IMR-90 (cell line): ENCODE measurements at regions not wholly inside any gene's neighbourhood (a gene's known extent, or its start where the extent isn't known, plus 50 kb on each side); places are given as distances from the start of the nearest gene placed in this dataset.

Experiments
- ATAC-seq: fragments of 200-7000 bp; cut with Tn5 transposase; 2 replicates; pipeline ENCODE4 v1.9.1; 2020; ENCODE audit warnings: low read depth, mild to moderate bottlenecking, moderate library complexity
- BruUV-seq: library from RNA; stranded (reverse); fragments of 400-500 nt; replicated peaks from 2 replicates; lab custom pipeline; 2021; lab: Mats Ljungman, UMichigan
- CTCF ChIA-PET: fragments of 300-600 bp; formaldehyde crosslinking; extraction: SDS; loops from one replicate; lab custom pipeline; 2021; ENCODE audit warnings: antibody characterized with exemption; lab: Yijun Ruan, JAX
- POLR2A ChIA-PET: fragments of 300-600 bp; sonication (Branson Sonifier 250); formaldehyde crosslinking; loops from one replicate; lab custom pipeline; 2022; ENCODE audit warnings: antibody characterized with exemption; ENCODE audit not compliant: unreplicated experiment; lab: Charles Lee
- DNase-seq: peaks from one replicate; pipeline ENCODE4 v3.0.0; 2013
- H2AFZ ChIP-seq: replicated peaks from 2 replicates; pipeline ENCODE3; 2013; ENCODE audit warnings: low read length, mild to moderate bottlenecking; ENCODE audit not compliant: poor library complexity
- H2AK5ac ChIP-seq: 2 replicates; pipeline ENCODE4 v1.6.1; 2013; ENCODE audit warnings: low read depth, low read length, inconsistent platforms
- H2AK9ac ChIP-seq: replicated peaks from 2 replicates; pipeline ENCODE3; 2013; ENCODE audit warnings: mild to moderate bottlenecking, low read depth, low read length, moderate library complexity; ENCODE audit not compliant: poor library complexity
- H2BK120ac ChIP-seq: 2 replicates; pipeline ENCODE4 v1.6.1; 2013; ENCODE audit warnings: low read depth, low read length, inconsistent platforms
- H2BK15ac ChIP-seq: 3 replicates; pipeline ENCODE4 v1.6.1; 2013; ENCODE audit warnings: low read depth, low read length, inconsistent platforms
- H2BK20ac ChIP-seq: 2 replicates; pipeline ENCODE4 v1.6.1; 2013; ENCODE audit warnings: low read depth, mild to moderate bottlenecking, inconsistent platforms, low read length, moderate library complexity
- H2BK5ac ChIP-seq: 2 replicates; pipeline ENCODE4 v1.6.1; 2013; ENCODE audit warnings: mild to moderate bottlenecking, low read depth, low read length, inconsistent platforms; ENCODE audit not compliant: poor library complexity, severe bottlenecking
- H3K14ac ChIP-seq: replicated peaks from 2 replicates; pipeline ENCODE4 v1.6.1; 2013; ENCODE audit warnings: low read depth, low read length, inconsistent platforms
- H3K18ac ChIP-seq: 2 replicates; pipeline ENCODE4 v1.6.1; 2013; ENCODE audit warnings: low read depth, low read length, control low read depth
- H3K23ac ChIP-seq: 2 replicates; pipeline ENCODE4 v1.6.1; 2013; ENCODE audit warnings: low read depth, low read length, inconsistent platforms
- H3K27ac ChIP-seq: 2 replicates; pipeline ENCODE4 v1.5.1; 2013; ENCODE audit warnings: mild to moderate bottlenecking, control low read depth, low read length; ENCODE audit not compliant: insufficient read depth
- H3K27me3 ChIP-seq: 2 replicates; pipeline ENCODE4 v1.6.1; 2013; ENCODE audit warnings: low read length; ENCODE audit not compliant: control insufficient read depth, insufficient read depth
- H3K36me3 ChIP-seq: 2 replicates; pipeline ENCODE4 v1.6.1; 2013; ENCODE audit warnings: low read length, mixed read lengths; ENCODE audit not compliant: control insufficient read depth, insufficient read depth
- H3K4ac ChIP-seq: 2 replicates; pipeline ENCODE4 v1.6.1; 2013; ENCODE audit warnings: low read depth, low read length, inconsistent platforms
- H3K4me1 ChIP-seq: 2 replicates; pipeline ENCODE4 v1.6.1; 2013; ENCODE audit warnings: low read length, mixed read lengths; ENCODE audit not compliant: control insufficient read depth, insufficient read depth
- H3K4me2 ChIP-seq: 2 replicates; pipeline ENCODE4 v1.6.1; 2013; ENCODE audit warnings: low read depth, mild to moderate bottlenecking, control low read depth, low read length, moderate library complexity
- H3K4me3 ChIP-seq: 2 replicates; pipeline ENCODE4 v1.5.1; 2013; ENCODE audit warnings: low read depth, mild to moderate bottlenecking, control low read depth, low read length, moderate library complexity; ENCODE audit not compliant: insufficient read depth
- H3K56ac ChIP-seq: 2 replicates; pipeline ENCODE4 v1.6.1; 2013; ENCODE audit warnings: low read length, inconsistent platforms; ENCODE audit not compliant: insufficient read depth; ENCODE audit errors: extremely low read depth
- H3K79me1 ChIP-seq, 2 experiments: 2 replicates each; pipeline ENCODE4 v1.6.1; 2013; ENCODE audit warnings: low read length in 2 of 2, inconsistent platforms in 1 of 2, low read depth in 1 of 2
- H3K9ac ChIP-seq: 2 replicates; pipeline ENCODE4 v1.6.1; 2013; ENCODE audit warnings: low read depth, low read length, control low read depth
- H3K9me1 ChIP-seq: 2 replicates; pipeline ENCODE4 v1.6.1; 2013; ENCODE audit warnings: low read length, inconsistent platforms; ENCODE audit not compliant: insufficient read depth
- H3K9me3 ChIP-seq: 2 replicates; pipeline ENCODE4 v1.6.1; 2013; ENCODE audit warnings: low read length; ENCODE audit not compliant: control insufficient read depth, insufficient read depth
- H4K20me1 ChIP-seq: 2 replicates; pipeline ENCODE4 v1.6.1; 2013; ENCODE audit warnings: low read length, inconsistent platforms; ENCODE audit not compliant: insufficient read depth
- H4K5ac ChIP-seq: 2 replicates; pipeline ENCODE4 v1.6.1; 2013; ENCODE audit warnings: mild to moderate bottlenecking, low read depth, low read length, control low read depth
- H4K8ac ChIP-seq, 2 experiments: 2 replicates each; pipeline ENCODE4 v1.6.1; 2013; ENCODE audit warnings: low read depth in 2 of 2, low read length in 2 of 2, control low read depth in 1 of 2, inconsistent platforms in 1 of 2
- H4K91ac ChIP-seq: 2 replicates; pipeline ENCODE4 v1.6.1; 2013; ENCODE audit warnings: low read depth, low read length, inconsistent platforms; ENCODE audit not compliant: insufficient read depth
- CTCF ChIP-seq: conservative IDR thresholded peaks from 2 replicates; pipeline ENCODE4 v1.5.1; 2012; ENCODE audit warnings: mild to moderate bottlenecking, low read depth, low read length, improper control_type of control experiment
- RCOR1 ChIP-seq: IDR thresholded peaks from 2 replicates; pipeline ENCODE4 v1.6.1; 2012; ENCODE audit warnings: mild to moderate bottlenecking, low read length, improper control_type of control experiment; ENCODE audit not compliant: insufficient replicate concordance
- RFX5 ChIP-seq: IDR thresholded peaks from 2 replicates; pipeline ENCODE4 v1.8.0; 2012; ENCODE audit warnings: low read depth, mild to moderate bottlenecking, low read length, moderate library complexity
- WGBS, 2 experiments: methylation state at CpG; one replicate each; pipeline versions ENCODE4 v1.1.5 to v1.1.7; 2013; ENCODE audit warnings: missing lambda C conversion rate in 2 of 2; ENCODE audit not compliant: insufficient read length in 1 of 2; ENCODE audit errors: extremely low coverage in 2 of 2; 5-methylcytosine and 5-hydroxymethylcytosine counted together
- dilution Hi-C: fragments of 300-500 bp; cut with HindIII; formaldehyde crosslinking; loops from one replicate; pipeline ENCODE4 v1.14.3; 2018; ENCODE audit warnings: low sequenced_read_pairs; ENCODE audit not compliant: unreplicated experiment
- in situ Hi-C: fragments of 300-500 bp; cut with MboI; formaldehyde crosslinking; loops from 3 replicates; pipeline ENCODE4 v1.14.3; 2019; ENCODE audit warnings: low sequenced_read_pairs, inconsistent platforms, mixed read lengths
- intact Hi-C: fragments of 100-400 bp; cut with micrococcal nuclease; formaldehyde crosslinking; loops from 2 replicates; pipeline ENCODE4 v1.10.0; 2022

GRCh38 chr14:38129705-38130104, 78.0 kb upstream of the SSTR1 start:
- Histone ChIP-seq H3K18ac (no peak overlapping the region), H2BK5ac (no peak overlapping the region), H2BK120ac (no peak overlapping the region), H3K9me3 (no peaks in the 10 kb centered on the region), H3K23ac (no peak overlapping the region), H3K4me2 (no peak overlapping the region), H3K4me3 (no peak overlapping the region), H3K14ac (no peak overlapping the region), H3K9me1 (no peaks in the 10 kb centered on the region), H2AK9ac (no peak overlapping the region), H4K20me1 (no peaks in the 10 kb centered on the region), H4K8ac (no peak overlapping the region), H2AK5ac (no peak overlapping the region), H3K9ac (no peak overlapping the region), H4K5ac (no peak overlapping the region), H2AFZ (no peak overlapping the region), H3K79me1 (no peaks in the 10 kb centered on the region), H3K27me3 (no peaks in the 10 kb centered on the region), H3K27ac (no peak overlapping the region), H3K36me3 (no peaks in the 10 kb centered on the region), H4K91ac (no peak overlapping the region), H3K56ac (no peak overlapping the region), H3K4me1 (peaks cover 3% of the 10 kb centered on the region), H2BK15ac (no peak overlapping the region), H2BK20ac (no peak overlapping the region), H3K4ac (no peak overlapping the region)
- intact Hi-C loops (loop anchor here (5.0 kb wide), 1 partner anchor 67 kb away; no protein-coding TSS in a partner anchor), in situ Hi-C loops (no loop called here), dilution Hi-C loops (no loop called here)
- no TSS peak for BruUV-seq
- DNase-seq (no peak), ATAC-seq (no peak)
- TF ChIP-seq RFX5 (no peak), CTCF (no peak), RCOR1 (no peak)
- no CpG with 5 or more reads among the region's 5 CpGs for WGBS, 2 experiments
- POLR2A ChIA-PET, result no interaction called here
- CTCF ChIA-PET, result no interaction called here
